ENCODE measurements at regions not wholly inside any gene's neighbourhood (a gene's known extent, or its start where the extent isn't known, plus 50 kb on each side); places are given as distances from the start of the nearest gene placed in this dataset.

DNA sequence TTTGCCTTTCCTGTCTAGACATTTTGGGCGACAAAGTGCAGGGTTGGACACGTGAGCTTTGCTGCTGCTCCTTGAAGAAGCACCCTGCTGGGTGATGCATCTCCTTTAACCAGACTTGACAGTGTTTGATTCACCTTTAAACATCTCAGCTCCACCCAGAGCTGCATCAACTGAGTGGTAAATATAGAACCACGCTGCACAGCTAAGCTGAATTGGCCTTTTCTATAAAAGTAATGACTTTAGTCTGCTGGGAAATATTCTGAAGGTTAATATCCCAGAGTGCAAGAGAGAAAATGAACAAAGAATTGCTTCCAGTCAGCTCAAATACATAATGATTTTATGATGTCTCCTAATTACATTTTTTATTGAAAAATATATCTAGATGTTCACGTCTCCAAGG, 264.3 kb upstream of the ADCY2 start:
- TF ChIP-seq, protein P1, sequence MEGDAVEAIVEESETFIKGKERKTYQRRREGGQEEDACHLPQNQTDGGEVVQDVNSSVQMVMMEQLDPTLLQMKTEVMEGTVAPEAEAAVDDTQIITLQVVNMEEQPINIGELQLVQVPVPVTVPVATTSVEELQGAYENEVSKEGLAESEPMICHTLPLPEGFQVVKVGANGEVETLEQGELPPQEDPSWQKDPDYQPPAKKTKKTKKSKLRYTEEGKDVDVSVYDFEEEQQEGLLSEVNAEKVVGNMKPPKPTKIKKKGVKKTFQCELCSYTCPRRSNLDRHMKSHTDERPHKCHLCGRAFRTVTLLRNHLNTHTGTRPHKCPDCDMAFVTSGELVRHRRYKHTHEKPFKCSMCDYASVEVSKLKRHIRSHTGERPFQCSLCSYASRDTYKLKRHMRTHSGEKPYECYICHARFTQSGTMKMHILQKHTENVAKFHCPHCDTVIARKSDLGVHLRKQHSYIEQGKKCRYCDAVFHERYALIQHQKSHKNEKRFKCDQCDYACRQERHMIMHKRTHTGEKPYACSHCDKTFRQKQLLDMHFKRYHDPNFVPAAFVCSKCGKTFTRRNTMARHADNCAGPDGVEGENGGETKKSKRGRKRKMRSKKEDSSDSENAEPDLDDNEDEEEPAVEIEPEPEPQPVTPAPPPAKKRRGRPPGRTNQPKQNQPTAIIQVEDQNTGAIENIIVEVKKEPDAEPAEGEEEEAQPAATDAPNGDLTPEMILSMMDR (IDR thresholded peaks at IDR 0.05), result no peak
- no peak for TF ChIP-seq POLR2A (IDR thresholded peaks at IDR 0.05)
- TF ChIP-seq EP300 (IDR thresholded peaks at IDR 0.05), result no peak
- no peak for TF ChIP-seq POLR2AphosphoS5 (IDR thresholded peaks at IDR 0.05)

Data from upper lobe of left lung (tissue), 4 donors.